HG03103 (cell line): ENCODE measurements at regions not wholly inside any gene's neighbourhood (a gene's known extent, or its start where the extent isn't known, plus 50 kb on each side); places are given as distances from the start of the nearest gene placed in this dataset.
A peak's percentile ranks its signal among the peaks of the same experiment; 100 is the strongest.
"Not testable (repeated sequence)": the region's sequence is repeated elsewhere in the genome, so short reads cannot be mapped to it uniquely, and the experiment has no call there.

Experiments
- ATAC-seq: cut with Tn5 transposase; IDR thresholded peaks from one replicate; pipeline ENCODE4 v1.9.1; 2021; ENCODE audit warnings: low read depth; ENCODE audit not compliant: unreplicated experiment

DNA sequence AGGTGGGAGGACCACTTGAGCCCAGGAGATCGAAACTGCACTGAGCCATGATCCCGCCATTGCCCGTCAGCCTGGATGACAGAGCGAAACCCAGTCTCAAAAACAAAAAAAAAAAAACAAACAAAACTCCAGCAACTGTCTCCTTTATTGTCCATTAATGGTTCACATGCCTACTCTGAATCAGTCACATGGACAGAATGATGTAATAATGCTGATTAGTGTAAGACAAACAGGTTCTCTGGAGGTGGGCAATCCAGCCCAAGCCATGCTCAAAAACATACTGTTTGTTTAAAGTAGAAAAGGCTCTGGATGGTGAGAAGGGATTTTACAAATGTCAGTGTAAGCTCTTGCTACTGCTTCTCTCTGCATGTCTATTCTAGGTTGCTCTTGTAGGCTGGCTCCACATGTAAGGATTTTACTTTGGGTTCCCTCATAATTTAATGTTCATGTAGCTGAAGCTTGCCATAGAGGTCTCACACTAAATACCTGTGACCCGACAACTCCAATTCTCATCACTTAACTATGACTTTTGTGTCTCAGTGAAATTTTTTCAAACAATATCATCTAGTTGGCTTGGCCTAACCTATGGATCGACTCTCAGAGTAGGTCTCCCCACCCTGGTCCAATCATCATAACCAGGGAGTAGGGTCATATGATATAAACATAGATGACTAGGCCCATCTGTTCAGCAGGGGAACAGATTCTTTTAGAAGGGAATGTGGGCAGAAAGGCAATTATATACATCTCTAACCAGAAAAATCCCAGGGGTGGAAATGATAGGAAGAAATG, 83.9 kb upstream of the SLC39A10 start:
- ATAC-seq = no peak

DNA sequence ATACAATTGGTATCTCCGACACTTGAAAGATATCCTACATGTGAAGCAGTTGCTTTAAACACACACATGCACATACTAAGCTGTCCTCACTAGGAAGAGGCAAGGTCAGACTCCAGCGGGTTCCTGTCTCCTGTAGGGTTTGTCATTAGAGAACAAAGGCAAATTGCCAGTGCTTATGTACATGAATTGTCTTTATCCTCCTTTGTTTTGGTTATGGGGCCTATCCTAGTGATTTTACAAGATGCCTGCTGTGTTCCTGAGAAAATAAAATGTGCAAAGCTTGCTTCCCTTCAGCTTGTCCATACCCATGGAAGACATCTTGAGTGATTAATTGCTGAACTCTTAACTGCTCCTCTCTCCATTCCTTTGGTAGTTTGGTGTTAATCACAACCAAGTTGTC, 86.7 kb upstream of the SLC39A10 start:
- ATAC-seq = no peak

DNA sequence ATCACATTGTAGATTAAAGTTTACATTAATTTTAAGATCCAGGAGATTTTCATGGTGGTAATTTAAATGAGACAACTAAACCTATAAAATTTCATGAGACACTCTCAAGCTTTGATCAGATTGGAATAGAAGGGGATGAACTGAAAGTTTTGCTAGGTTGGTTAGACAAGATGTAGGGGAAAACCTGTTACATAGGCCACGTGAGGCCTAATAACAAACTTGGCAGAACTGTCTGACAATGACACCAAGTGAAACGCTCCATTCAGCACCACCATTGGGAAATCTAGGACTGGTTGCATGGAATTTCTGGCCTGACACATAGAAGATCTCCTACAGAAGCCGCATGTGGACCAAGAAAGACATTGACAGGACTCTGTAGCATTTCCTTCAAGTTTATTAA, 87.8 kb upstream of the SLC39A10 start:
- no peak for ATAC-seq

DNA sequence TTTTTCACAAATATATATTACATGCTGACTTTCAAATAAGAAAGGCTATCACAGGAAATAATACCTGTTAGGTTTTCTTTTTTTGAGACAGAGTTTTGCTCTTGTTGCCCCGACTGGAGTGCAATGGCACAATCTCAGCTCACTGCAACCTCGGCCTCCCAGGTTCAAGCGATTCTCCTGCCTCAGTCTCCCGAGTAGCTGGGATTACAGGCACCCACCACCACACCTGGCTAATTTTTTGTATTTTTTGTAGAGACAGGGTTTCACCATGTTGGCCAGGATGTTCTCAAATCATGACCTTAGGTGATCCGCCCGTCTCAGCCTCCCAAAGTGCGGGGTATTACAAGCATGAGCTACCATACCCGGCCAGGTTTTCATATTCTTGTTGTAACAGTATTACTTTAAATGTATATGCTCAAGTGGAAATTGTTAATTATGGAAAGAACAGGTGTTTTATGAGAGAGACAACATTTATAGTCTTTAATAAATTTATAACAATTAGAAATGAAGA, 92.3 kb upstream of the SLC39A10 start:
- ATAC-seq = not testable (repeated sequence)

DNA sequence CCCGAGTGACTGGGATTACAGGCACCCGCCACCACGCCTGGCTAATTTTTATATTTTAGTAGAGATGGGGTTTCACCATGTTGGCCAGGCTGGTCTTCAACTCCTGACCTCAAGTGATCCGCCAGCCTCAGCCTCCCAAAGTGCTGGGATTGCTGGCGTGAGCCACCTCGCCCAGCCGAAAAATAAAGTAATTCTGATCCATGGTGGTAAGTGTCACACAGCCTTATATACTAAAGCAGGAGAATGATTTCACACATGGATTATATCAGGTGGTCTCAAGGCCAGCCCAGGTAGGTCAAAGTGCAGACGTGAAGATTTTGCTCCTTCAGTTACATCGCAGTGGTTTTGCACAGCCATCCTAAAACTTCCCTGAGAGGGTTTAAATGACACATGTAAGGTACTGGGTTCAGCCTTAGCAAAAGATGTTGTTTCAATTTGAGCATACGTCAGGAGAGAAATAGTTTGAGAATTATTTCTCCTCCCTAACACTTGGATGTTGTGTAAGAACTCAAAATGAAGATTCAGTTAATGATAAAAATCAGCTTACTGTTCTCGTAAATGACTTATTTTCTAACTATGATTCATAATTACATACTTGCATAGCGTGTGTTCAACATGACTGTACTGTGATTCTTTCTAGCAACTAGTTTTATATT, 93.0 kb upstream of the SLC39A10 start:
- ATAC-seq = no peak

DNA sequence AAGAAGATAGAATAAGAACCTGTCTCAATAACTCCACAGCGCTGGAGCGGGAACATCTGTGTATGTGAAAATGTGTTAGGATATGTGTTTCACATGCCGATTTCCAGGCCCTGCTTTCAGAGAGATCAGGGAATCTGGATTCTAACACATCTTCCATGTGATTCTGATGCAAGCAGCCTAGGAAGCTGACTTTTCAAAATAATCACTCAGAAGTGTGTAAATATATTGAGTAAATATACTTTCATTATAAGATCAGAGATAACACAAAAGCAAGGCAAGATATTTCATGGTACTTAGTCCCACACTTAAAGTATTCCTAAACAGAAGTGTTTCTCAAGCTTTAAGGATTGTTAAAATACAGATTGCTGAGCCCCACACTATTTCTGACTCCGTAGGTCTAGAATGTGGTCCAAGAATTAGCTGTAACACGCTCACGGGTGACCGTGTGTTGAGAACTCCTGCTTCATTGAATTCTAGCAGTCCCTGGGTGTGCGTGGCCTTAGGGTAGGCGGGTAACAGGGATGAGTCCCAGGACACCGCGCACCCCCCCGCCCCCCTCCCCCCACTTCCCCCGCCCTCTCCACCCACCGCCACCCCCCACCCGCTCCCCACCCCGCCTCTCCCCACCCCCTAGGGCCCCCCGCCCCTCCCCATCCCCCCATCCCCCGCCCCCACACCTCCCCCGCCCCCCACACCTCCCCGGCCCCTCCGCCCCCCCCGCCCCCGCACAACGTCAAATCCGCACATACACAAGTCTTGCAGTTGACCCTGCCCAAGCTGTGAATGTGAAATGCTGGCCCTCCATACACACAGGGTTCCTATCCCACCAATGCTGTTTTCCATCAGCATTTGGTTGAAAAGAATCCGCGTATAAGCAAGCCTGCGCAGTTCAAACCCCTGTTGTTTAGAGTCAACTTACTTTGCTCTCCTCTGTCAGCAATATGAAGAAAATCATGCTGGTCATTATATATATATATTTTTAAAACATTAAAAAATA, 94.2 kb upstream of the SLC39A10 start:
- ATAC-seq = no peak

DNA sequence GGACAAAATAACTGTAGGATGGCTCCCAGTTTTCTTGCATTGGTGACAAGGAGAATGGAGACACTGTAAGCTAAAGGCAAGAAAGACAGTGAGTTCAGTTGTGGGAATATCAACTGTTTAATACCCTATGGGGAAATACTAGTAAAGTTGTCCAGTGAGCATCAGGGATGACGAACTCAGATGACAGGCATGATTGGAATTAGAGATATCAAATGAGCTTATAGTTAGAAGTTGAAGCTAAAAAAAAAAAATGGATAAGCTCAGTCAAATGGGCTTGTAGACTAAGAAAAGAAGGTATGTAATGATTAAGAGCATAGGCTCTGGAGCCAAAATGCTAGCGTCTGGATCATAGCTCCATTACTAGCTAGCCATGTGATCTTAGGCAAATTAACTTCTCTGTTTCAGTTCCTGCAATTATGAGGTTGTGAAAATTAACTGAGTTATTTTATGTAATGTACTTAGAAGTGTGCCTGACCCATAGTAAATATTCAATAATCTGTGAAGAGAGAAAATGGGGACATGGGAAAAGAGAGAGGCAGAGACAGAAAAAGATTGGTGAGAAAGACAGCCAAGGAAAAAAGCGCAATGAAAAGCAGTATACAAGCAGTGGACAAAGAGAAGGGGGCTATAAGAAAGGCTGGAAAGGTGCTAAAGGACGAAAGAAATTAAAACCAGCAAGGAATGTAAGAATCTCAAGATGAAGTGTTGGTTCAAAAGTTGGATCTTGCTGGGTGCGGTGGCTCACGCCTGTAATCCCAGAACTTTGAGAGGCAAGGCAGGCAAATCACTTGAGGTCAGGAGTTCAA, 95.7 kb upstream of the SLC39A10 start:
- peak; percentile 32 for ATAC-seq

DNA sequence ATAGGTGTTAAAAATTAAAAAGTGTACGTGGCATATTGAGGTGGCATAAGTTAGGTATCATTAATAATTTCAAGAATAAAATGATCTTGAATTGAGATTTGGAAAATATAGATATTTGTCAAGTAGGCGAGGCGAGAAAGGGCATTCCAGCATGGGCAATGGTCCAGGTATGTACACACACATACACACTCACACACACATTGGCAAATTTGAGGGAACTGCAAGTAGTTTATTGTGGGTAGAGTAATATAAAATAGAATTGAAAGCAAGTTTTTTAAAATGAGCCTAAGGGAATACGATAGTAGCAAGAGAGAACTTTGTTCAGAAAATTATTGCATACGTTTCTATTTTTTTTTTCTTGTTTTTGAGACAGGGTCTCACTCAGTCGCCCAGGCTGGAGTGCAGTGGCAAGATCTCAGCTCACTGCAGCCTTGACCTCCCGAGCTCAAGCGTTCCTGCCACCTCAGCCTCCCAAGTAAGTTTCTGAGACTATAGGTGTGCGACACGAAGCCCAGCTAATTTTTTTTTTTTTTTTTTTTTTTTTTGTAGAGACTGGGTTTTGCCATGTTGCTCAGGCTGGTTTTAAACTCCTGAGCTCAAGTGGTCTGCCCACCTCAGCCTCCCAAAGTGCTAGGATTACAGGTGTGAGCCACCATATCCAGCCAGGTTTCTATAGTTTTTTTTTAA, 96.7 kb upstream of the SLC39A10 start:
- no peak for ATAC-seq

DNA sequence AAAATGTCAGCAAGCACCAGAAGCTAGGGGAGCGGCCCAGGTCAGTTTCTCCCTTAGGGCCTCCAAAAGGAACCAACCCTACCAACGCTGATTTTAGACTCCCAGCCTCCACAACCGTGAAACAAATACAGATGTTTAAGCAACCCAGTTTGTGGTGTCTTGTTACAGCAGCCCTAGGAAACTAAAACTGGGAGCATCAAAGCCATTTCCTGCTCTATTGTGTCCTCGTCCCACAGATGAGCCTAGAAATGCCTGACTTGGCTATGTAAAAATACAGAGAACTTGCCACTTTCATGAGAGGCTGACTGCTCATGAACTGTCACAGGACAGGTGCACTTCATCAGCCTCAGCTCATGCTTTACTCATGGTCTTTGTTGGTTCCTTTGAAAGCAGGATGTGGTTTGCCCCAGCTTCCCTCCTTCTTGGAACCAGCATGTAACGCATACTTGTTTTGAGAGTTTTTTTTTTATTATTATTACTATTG, 97.6 kb upstream of the SLC39A10 start:
- ATAC-seq = peak; percentile 90

DNA sequence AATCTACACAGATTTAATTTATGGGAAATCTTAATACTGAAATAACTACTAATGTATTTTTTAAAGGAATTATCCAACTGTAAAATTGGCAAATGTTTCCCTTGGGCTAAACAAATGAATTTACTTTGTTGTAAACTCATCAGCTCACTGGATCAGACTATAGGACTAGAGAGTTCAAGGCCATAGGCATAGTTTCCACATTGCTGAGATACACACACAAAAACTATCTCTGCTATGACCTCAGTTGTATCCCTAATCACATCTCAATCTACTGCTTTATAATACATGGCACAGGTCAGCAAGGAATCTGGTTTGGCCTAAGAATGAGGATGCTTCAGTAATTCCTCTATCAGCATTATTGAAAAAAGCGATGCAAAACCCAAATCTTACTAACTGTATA, 101.1 kb upstream of the SLC39A10 start:
- ATAC-seq = no peak

DNA sequence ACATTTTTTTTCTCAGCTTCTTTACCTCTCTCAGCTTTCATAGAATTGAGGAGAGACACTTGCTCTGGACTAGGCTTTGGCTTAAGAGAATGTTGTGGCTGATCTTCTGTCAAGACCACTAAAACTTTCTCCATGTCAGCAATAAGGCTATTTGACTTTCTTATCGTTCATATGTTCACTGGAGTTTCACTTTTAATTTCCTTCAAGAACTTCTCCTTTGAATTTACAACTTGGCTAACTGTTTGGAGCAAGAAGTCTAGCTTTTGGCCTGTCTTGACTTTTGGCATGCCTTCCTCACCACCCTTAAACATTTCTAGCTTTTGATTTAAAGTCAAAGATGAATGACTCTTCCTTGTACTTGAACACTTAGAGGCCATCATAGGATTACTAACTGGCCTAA, 104.4 kb upstream of the SLC39A10 start:
- no peak for ATAC-seq

DNA sequence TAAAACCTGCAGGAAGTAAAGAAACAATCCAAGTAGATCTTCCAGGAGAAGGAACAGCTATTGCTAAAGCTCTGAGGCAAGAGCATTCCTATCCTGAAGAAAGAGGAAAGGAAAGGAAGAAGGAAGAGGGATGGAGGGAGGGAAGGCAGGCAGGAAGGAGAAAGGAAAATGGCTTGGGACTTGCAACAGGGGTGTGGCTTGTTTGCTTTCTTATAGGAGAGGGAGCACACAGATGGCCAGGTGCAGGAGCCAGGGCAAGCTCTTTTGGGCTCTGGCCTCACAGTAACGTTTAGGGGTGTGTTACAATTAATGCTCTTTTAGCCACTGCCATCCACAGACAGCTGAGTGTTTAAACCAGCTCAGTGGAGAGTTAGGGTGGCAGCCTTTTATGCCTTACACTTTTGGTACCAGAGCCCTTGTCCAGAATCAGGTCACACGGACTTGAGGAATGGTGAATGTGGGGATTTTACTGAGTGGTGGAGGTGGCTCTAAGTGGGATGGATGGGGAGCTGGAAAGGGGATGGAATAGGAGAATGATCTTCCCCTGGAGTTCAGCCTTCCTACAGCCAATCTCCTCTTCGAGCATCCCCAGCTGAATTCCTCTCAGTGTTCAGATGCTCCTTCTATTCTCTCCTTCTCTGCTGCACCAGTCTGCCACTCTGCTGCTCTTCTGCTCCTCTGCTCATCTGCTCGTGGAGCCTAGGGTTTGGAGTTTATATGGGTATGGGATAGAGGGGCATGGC, 108.7 kb upstream of the SLC39A10 start:
- ATAC-seq = no peak

DNA sequence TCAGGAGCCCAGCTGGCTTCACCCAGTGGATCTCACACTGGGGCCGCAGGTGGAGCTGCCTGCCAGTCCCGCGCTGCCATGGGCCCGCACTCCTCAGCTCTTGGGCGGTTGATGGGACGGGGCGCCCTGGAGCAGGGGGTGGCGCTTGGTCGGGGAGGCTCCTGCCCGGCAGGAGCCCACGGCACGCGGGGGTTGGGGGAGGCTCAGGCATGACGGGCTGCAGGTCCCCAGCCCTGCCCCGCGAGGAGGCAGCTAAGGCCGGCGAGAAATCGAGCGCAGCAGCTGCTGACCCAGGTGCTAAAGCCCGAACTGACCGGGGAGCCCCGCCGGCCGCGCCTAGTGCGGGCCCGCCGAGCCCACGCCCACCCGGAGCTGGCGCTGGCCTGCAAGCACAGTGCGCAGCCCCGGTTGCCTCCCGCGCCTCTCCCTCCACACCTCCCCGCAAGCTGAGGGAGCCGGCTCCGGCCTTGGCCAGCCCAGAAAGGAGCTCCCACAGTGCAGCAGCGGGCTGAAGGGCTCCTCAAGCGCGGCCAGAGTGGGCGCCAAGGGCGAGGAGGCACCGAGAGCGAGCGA, 109.7 kb upstream of the SLC39A10 start:
- not testable (repeated sequence) for ATAC-seq

DNA sequence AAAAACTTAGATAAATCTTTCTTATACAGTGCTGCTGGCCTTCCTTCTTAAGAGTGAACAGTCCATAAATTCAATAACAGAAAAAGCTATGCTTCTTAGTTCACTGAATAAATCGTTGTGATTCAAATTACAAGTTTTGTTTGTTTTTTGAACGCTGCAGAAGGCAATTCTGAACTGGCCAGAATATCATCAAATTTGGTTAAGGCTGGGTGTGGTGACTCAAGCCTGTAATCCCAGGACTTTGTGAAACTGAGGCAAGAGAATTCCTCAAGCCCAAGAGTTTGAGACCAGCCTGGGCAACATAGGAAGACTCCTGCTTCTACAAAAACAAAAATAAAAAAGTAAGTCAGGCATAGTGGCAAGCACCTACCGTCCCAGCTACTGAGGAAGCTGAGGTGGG, 111.2 kb upstream of the SLC39A10 start:
- no peak for ATAC-seq

DNA sequence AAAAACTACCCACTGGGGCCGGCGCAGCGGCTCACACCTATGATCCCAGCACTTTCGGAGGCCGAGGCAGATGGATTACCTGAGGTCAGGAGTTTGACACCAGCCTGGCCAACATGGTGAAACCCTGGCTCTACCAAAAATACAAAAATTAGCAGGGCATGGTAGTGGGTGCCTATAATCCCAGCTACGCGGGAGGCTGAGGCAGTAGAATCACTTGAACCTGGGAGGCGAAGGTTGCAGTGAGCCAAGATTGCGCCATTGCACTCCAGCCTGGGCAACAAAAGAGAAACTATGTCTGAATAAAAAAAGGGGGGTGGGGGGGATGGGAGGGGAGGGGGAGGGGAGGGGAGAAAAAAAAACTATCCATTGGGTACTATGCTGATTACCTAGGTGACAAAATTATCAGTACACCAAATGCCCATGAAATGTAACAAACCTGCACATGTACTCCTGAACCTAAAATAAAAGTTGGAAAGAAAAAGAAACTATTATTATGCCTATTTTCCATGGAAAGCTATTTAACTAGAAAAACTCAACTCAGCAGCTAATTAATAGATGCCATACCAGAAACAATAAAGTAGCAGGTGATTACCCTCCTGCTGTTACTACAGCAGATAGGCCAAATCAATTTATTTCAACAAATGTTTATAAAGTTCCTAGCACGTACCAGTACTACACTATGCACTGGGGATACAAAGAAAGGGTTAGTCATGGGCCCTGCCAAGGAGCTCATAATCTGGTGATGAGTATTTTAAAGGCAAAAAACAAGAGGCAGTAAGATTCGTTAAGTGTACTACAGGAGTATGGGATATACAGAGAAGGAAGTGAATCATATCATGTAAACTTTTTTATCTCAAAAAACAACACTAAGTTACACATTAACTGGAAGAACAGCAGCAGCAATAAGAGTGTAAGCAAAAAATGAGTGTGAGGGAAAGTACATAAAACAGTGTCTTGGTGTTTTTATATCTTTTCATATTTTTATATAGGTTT, 112.8 kb upstream of the SLC39A10 start:
- no peak for ATAC-seq

DNA sequence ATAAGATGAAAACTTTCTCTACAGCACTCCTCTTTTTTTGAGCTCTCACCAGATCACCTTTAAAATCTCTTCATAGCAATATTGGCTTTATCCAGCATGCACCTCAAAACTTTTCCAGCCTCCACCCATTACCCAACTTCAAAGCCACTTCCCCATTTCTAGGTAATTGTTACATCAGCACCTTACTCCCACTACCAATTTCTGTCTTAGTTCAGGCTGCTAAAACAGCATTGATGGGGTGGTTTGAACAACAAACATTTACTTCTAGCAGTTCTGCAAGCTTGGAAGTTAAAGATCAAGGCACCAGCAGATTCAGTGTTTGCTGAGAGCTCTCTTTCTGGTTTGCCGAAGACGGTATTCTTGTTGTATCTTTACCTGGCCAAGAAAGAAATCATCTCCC, 114.0 kb upstream of the SLC39A10 start:
- no peak for ATAC-seq

DNA sequence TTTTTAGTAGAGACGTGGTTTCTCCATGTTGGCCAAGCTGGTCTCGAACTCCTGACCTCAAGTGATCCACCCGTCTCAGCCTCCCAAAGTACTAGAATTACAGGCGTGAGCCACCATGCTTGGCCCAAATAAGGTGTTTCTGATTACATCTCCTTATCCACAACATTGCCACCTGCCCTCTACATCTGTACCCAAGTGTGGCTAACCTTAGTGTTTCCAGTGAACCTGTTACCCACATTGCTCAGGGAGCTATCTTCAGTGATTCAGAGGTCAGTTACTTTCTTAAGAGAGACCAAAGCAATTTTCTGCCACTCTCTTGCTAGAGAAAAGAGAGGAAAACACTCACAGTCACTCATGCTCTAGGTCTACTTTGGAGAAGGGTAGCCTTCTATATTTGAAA, 115.0 kb upstream of the SLC39A10 start:
- ATAC-seq = no peak
